ENCODE measurements at regions not wholly inside any gene's neighbourhood (a gene's known extent, or its start where the extent isn't known, plus 50 kb on each side); places are given as distances from the start of the nearest gene placed in this dataset.

- no peak for TF ChIP-seq CTCF (IDR thresholded peaks at IDR 0.05; ENCODE audit: low read depth, low read length, poor library complexity, severe bottlenecking)
- TF ChIP-seq EZH2phosphoT487 (IDR thresholded peaks at IDR 0.05; ENCODE audit: borderline replicate concordance, low read length) = no peak
These were observed 174.5 kb upstream of the TRPM3 start for GRCh38 chr9:71295928-71296327.
